Stimulated activated CD8-positive, alpha-beta memory T cell treated with anti-CD3 and anti-CD28 coated beads, Interleukin-4, amount 100 ng/mL, for 24 hours (primary cell): ENCODE measurements at regions not wholly inside any gene's neighbourhood (a gene's known extent, or its start where the extent isn't known, plus 50 kb on each side); places are given as distances from the start of the nearest gene placed in this dataset.

ENCODE experiments used
- DNase-seq: peaks from one replicate; pipeline ENCODE4 v3.0.0-alpha.2; 2020; ENCODE audit warnings: low read depth

DNA sequence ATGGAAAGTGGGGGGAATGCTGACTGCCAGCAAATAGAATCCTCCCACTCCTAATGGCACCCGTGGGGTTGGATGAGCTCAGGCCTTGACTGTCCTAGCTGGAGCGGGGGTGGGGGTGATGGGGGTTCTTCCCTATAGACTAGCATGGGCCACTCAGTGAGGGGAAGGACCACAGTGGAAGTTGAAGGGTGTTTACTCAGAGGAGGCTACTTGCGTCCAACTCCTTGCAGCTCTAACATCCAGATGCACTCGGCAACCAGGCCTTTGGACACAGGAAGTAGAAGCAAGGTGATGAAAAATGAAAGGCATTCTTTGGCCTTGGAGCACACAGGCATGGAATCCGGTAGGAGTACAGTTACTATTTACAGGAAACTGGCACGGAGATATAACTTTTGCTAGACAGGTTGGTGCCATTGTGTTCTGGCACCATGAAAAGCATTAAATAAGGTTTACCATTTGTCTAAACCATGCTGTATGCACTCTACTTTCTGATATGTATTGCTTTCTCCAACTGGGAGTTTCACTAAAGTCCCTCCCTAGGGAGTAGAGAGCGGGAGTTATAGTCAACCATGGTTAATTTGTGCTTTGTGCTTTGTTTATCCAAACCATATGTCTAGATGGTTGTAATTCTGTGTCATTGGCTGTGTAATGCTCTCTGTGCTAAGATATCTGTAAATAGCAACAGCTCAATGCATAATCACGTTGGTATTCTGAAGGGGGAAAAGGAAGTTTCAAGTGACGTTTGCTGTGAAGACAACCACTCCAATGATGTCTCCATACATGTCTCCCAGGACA, 125.3 kb downstream of the TSHZ3 start:
- DNase-seq, result no peak

DNA sequence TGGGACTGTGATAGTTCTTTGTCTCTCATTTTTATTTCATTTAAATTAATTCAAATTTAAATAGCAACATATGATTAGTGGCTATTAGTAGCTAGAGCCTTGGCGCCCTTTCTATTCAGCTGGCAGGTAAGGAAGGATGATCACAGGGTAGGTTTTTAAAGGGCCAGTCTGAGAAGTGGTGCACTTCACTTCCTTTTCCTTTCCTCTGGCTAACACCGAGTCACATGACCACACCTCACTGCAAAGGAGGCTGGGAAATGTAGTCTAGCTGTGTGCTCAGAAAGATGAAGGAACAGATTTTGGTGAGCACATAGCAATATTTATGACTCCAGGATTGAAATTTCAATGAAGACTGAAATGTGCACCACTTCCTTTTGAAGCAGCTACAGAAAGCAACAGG, 128.7 kb downstream of the TSHZ3 start:
- no peak for DNase-seq

DNA sequence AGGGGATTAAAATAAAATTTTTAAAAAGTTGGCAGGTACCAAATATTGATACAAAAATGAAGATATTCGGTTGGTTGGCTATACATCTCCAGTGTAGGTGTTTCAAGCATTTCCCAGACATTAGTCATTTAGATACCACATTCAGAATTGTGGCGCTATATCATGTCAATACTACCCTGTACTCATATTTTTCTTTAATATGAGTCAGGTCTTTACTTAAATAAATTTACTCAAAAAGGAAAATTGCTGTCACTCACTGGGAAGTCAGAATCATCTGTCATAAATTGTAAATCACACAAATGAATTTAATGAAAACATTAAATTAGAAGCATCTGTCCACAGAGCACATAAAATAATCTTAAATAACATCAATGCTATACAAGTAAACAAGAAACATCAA, 134.2 kb downstream of the TSHZ3 start:
- DNase-seq, result no peak

DNA sequence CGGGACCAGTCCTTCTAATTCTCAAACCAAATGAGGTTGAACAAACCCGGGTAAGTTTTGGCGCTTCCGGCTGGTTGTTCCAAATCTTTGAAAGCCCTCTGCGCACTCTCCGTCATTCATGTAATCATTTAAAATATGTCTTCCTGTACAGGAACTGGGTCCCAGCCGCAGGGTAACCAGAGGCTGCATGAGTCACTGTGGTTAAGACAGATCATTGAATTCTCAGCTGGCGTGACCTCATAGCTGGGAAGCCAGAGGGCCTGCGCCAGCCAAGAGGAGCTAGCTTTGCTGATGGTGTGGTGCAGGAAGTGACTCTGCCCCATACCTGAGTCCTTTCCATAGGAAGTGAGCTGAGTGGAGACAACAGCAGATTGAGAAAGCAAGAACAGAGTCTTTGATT, 135.2 kb downstream of the TSHZ3 start:
- peak; percentile 74 for DNase-seq

DNA sequence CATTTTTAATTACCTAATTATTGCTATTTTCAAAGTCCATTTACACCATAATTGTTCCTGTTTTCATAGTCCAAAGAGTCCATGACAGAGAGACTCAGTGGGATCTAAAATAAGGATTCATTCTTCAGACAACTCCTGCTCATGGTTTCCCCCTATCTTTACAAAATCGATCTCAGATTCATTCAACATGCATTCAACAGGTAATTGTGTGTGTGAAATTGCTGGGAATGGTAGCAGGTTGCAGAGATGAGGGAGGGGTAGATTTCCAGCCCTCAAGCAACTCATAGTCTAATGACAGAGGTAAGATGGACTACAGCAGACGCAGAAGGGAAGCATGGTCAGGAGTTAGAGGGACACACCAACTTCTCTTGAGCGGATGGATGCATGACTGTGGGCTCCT, 138.1 kb downstream of the TSHZ3 start:
- DNase-seq, result no peak

DNA sequence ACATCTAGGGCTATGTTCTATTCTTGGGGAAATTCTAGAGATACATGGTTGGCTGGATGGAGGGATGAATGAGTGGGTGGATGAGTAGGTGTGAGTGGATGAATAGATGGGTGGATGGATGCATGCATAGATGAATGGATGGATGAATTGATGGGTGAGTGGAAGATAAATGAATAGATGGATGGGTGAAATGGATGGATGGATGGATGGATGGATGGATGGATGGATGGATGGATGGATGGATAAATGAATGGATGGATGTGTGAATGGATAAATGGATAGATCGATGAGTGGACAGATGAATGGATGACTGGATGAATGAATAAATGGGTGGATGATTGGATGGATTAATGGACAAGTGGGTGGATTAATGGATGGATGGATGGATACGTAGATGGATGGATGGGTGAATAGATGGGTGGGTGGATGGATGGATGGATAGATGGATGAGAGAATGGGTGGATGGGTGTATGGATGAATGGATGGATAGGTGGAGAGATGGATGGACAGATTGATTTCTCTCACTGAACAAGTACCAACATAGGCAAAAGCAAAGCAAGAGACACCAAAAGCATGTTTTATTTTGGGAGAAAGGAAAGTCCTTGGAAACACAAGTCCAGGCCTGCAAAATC, 143.2 kb downstream of the TSHZ3 start:
- DNase-seq, result no peak

DNA sequence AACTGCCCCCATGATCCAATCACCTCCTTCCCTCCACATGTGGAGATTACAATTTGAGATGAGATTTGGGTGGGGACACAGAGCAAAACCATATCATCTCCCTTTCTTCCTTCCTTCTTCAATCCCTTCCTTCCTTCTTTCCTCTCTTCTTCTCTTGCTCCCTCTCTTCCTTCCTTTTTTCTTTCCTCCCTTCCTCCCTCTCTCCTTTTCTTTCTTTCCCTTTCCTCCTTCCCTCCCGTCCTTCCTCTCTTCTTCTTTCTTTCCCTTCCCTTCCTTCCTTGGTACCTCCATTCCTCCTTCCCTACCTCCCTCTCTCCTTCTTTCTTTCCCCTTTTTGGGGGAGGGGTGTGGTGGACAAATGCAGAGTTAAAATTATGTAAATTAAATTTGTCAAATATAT, 145.1 kb downstream of the TSHZ3 start:
- no peak for DNase-seq

DNA sequence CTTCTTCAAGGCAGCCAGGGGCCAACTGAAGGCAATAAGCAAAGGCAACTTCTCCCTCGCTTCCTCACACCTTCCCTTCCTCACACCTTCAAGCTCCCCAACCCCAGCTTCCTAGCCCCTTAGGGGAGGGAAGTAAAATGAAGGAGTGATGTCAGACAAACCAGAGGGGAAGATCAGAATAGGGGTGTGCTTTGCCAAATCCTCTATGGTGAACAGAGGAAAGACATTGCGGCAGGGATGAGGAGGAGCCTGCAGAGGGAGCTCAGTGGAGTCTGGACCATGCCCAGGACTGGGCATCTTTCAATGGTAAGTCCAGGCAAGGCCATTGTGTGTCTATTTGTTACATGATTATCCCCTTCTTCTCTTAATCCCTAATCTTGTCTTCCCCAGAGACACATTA, 164.0 kb downstream of the TSHZ3 start:
- no peak for DNase-seq

DNA sequence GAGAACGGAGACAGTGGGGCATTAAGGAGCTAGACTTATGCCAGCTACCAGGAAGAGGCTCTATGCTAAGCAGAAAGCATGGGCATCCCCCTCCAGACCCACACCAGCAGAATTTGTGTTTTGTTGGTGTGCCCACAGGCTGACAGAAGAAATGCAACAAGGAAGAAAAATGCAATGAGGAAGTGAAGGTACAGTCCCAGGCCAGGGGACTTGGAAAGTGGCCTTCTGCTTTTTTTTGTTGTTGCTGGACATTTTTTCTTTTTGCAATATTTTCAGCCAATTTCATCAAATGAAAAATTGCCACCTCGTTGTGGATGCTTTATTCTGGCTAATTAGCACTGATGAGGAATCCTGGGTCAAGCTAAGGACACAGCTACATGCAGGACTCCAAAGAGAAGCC, 167.7 kb downstream of the TSHZ3 start:
- no peak for DNase-seq

DNA sequence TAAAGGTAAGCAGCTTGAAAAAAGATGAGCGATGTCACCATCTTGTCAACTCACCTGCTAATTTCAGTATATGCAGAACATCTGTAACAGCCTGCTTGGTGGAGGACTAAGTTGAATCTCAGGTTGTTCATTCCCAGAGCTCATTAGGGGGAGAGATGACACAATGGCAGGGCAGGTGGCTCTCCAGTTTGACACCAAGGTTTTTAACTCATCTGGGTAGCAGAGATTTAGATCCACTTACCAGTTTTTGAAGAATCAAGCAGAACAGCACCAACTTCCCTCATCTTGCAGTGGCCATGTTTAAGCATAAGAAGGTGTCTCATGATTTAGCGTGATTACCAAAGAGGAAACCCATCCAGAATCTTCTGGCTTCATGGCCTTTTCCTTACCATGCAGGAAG, 168.3 kb downstream of the TSHZ3 start:
- DNase-seq, result no peak

DNA sequence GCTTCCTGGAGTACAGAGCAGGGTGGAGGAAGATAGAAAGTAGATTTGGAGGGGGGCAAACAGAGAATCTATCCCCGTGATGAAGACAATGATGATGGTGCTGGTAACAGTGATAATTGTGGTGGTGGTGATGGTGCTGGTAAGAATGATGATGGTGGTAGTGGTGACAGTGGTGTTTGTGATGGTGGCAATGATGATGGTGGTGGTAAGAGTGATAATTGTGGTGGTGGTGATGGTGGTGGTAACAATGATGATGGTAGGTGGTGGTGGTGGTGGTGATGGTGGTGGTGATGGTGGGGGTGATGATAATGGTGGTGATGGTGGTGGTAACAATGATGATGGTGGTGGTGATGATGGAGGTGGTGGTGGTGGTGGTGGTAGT, 169.8 kb downstream of the TSHZ3 start:
- no peak for DNase-seq

DNA sequence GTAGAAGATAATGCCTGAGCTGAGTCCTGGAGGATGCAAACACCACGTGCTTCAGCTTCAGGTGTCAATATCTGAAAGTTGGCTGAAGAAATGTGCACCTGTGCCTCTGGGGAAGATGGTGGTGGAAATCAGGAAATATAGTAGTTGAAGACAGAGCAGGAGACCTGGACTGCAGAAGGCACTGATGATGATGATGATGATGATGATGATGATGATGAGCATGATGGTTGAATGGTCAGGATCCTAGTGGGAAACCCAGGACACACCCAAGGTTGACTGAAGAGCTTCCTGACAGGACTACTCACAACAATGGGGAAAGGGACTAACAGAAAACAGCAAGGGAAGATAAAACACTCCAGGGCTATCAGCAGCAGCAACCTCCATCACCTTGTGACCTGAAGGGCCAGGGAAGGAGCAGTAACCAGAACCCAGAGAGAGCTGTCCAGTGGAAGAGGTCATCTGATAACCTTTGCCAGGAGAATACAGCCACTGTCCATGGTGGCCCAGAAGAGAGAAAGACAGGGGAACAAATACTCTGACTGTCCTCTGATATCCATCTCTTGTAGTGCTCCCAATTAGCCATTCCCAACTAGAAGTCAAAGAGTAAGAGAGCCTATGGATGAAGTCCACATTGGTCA, 170.3 kb downstream of the TSHZ3 start:
- no peak for DNase-seq

DNA sequence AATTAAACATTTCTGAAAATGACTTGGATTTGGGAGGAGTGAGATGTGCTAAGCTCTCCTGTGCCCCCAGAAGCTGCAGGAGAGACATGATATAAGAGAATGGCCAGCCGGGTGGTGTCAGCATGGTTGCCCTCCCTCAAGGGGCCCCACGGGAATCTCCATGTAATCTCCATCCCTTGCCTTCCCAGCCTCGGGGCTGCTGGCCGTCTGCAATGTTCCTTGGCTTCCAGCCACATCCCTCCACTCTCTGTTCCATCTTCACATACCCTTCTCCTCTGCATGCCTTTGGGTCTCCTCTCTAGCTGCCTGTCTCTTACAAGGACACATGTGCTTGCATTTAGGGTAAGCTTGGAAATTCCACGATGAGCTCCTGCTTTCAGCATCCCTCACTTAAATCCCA, 172.0 kb downstream of the TSHZ3 start:
- no peak for DNase-seq

DNA sequence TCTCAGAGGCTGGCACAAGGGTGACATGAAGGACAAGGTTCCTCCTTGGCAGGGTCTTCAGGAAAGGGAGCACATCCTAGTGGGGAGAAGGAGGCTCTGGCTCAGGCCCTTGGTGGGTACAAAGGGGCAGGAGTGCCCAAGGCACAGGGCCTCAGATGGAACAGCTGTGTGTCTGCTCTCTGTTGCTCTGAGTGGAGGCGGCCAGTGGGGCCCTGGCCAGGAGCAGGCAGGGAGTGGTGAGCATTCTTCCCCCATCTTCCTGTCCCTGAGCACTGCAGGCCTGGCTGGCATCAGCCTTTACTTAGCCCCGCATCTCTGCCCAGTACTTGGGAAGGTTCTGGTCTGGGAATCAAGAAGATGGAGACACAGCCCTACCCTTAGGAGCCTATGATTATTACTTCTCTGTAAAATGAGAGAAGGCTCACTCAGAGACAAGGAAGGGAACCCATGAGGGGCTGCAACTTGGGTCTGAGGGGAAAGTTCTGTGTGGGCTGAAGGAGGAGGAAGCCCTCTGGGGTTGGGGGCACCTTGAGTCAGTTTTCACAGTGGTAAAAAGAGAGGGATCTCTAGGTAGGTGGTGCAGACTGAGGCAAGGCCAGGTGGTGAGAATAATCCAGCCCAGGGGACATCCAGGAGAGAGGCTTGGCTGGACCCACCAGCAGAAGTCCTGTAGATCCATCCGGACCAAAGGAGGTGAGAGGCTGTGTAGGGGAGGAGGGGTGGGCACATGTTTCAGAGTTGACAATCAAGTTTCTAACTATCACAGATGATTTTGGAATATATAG, 173.5 kb downstream of the TSHZ3 start:
- DNase-seq, result no peak

DNA sequence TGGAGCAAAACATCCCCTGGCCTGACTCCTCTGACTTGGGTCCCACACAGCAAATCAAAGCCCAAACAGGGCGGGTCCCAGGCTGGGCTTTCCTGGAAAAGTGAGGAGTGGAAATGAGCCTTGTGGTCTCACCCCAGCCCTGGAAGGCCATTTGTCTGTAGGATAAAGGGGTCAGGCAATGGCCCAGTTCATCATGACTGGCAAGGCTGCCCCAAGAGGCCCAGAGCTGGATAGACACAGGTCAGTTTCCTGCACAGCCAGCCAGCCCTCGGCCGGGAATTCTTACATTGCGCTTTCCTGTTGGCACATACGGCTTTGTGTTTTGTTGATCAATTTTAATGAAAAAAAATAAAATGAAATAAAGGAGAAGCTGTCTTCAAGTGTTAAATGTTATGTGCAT, 174.3 kb downstream of the TSHZ3 start:
- DNase-seq, result no peak

DNA sequence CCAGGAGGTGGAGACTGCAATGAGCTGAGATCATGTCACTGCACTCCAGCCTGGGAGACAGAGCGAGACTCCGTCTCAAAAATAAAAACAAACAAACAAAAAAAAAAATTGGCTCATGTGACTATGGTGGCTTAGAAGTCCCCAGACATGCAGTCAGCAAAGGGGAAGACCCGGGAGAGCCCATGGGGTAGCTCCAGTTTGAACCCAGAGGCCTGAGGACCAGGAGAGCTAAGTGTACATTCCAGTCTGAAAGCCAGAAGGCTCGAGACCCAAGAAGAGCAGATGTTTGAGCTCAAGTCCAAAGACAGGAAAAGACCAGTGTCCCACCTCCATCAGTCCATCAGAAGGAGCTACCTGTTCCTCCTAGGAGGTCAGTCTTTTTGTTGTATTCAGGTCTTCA, 175.2 kb downstream of the TSHZ3 start:
- no peak for DNase-seq

DNA sequence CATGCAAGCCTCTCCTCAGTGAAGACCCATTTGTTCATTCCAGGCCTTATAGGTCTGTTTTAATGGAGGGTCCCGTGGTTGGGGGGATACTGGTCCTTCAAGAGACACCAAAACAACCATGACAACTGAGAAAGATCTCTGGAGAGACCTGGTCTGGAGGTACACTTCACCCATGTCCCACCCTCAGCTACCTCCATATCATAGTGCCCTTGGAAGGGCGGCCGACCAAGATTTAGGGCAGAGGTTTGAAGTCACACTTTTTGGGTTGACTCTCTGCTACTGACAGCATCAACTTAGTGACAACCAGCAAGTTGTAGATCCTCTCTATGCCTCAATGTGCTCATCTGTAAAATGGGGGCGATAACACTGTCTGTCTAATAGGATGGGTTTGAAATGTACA, 177.3 kb downstream of the TSHZ3 start:
- no peak for DNase-seq

DNA sequence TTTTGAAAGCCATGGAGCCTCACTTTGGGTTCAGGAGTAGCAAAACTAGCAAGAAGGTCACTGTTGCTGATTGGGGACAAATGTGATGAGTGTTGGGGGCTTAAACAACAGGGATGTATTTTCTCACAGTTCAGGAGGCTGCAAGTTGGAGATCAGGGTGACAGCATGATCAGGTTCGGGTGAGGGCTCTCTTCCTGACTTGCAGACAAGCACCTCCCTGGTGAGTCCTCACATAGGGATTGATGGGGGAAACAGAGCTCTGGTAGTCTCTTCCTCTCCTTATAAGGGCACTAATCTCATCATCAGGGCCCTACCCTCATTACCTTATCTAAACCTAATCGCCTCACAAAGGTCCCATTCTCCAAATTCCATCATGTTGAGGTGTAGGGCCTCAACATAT, 179.2 kb downstream of the TSHZ3 start:
- no peak for DNase-seq

DNA sequence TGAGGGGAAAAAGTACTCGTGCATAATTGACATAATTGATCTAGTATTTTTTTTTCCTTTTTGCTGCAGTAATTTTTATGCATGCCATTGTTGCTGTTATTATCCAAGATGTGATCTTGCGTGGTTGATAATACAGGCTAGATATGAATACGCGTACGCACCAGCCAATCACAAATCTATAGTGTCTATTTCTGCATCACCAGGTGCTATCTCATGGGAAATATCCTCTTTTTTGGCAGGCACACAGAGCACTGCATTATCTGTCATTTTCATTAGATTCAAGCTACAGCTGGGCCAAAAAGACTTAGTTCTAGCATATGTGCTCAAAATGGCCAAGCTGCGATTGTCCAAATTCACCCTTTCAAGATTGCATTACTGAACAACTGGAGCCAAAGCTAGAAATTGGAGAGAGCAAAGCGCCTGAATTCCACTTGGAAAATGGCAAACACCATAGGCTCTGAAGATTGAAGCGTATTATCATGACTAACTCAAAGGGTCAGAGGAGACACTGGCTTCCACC, 181.1 kb downstream of the TSHZ3 start:
- DNase-seq, result no peak

DNA sequence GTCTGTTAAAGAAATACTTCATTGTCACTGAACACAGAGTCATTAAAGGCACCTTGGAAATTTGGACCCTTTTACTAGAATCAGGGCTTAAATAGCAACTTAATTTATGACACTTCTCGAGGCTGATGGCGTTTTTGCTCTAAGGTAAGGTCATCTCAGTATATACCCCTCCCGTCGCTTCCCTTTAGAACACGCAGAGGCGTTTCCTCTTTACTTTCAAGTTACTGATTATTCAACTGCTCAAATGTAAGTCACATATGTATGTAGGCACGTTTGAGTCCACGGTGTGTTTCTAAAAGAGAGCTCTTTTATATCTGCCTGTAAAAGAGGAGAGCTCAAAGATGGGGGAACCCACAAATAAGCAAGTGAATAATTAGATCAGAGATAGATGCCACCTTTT, 181.5 kb downstream of the TSHZ3 start:
- no peak for DNase-seq

DNA sequence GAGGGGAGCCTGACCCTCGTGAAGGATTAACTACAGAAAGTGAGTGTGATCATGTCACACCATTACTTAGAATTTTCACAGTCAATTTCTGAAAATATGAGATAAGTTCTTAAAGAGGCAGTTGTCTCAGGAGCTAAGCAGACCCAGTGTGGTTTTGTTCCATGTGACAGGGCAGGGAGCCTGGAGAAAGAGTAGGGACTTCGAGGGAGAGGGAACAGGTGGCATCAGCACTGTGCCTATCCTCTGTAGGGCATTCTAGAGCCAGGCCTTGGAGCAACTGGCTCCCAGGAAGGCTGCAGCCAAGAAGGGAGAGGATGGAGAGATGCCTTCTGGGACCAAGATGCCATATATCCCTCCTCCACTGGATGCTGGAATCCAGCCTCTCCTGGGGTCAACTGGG, 183.0 kb downstream of the TSHZ3 start:
- no peak for DNase-seq

DNA sequence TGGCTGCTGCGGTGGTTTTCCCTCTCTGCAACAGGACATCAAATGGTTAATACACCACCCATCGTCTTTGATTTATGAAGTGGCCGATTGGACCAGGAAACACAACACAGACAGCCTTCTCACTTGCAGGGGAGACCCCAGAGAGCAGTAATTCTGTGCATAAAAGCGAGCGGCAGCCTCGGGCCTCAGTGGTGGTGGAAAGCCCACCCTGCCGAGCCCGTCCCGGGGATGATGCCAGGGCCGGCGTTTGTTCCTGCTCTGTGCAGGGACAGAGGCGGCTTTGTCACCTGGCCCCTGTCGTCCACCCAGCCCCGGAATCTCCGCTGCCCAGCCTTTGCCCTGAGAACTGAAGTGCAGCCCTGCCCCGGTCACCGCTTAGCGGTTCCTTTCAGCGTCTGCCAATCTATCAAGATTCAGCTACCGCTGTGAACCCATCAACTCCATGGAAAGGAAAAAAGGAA, 184.4 kb downstream of the TSHZ3 start:
- DNase-seq, result no peak
